ENCODE measurements at regions not wholly inside any gene's neighbourhood (a gene's known extent, or its start where the extent isn't known, plus 50 kb on each side); places are given as distances from the start of the nearest gene placed in this dataset.

DNA sequence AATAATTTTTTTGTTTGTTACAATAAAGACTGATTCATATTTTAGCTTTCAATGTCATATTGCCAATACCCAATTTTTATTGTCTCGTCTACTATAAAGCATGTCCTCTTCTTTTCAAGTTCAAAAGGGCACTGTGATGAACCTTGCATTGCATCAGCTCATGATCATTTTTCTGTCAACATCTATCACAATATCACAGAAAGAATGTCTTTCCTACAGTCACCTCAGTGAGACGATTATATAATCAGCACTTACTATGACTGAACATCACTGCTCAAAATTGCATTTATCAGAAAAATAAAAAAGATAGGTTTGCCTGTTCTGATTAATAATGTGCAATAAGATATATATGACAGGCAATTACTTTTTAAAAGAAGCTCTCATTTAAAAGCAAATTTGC lies 228.7 kb upstream of the LRFN5 start:
- TF ChIP-seq TAF1 (IDR thresholded peaks at IDR 0.05; ENCODE audit: borderline replicate concordance, insufficient read depth, low read length) = no peak

DNA sequence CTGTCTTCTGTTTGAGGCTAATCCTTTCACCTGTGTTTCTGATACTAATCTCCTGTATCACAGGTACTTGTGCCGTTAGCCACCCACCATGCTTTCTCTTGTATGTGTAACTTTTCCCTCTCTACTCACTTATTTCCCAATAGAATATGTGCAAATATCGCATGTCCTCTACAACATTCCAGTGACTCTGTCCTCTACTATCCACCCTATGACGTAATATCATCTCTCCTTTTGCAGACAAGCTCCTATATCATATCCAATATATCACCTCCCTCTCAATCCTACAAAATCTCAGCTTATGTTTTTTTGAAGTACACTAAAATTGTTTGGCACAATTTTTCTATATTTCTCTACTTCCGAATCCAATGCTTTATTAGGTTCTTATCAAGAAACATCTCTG lies 232.6 kb upstream of the LRFN5 start:
- TF ChIP-seq SIN3A (IDR thresholded peaks at IDR 0.05; ENCODE audit: borderline replicate concordance, insufficient read depth, low read length) (no peak), POLR2AphosphoS5 (IDR thresholded peaks at IDR 0.05; ENCODE audit: low read depth, low read length) (no peak), TAF1 (IDR thresholded peaks at IDR 0.05; ENCODE audit: borderline replicate concordance, insufficient read depth, low read length) (no peak)
- TF ChIP-seq, protein P1, sequence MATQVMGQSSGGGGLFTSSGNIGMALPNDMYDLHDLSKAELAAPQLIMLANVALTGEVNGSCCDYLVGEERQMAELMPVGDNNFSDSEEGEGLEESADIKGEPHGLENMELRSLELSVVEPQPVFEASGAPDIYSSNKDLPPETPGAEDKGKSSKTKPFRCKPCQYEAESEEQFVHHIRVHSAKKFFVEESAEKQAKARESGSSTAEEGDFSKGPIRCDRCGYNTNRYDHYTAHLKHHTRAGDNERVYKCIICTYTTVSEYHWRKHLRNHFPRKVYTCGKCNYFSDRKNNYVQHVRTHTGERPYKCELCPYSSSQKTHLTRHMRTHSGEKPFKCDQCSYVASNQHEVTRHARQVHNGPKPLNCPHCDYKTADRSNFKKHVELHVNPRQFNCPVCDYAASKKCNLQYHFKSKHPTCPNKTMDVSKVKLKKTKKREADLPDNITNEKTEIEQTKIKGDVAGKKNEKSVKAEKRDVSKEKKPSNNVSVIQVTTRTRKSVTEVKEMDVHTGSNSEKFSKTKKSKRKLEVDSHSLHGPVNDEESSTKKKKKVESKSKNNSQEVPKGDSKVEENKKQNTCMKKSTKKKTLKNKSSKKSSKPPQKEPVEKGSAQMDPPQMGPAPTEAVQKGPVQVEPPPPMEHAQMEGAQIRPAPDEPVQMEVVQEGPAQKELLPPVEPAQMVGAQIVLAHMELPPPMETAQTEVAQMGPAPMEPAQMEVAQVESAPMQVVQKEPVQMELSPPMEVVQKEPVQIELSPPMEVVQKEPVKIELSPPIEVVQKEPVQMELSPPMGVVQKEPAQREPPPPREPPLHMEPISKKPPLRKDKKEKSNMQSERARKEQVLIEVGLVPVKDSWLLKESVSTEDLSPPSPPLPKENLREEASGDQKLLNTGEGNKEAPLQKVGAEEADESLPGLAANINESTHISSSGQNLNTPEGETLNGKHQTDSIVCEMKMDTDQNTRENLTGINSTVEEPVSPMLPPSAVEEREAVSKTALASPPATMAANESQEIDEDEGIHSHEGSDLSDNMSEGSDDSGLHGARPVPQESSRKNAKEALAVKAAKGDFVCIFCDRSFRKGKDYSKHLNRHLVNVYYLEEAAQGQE (IDR thresholded peaks at IDR 0.05; ENCODE audit: insufficient read depth in 1 of 2, low read depth in 2 of 2, low read length in 2 of 2) = no peak

DNA sequence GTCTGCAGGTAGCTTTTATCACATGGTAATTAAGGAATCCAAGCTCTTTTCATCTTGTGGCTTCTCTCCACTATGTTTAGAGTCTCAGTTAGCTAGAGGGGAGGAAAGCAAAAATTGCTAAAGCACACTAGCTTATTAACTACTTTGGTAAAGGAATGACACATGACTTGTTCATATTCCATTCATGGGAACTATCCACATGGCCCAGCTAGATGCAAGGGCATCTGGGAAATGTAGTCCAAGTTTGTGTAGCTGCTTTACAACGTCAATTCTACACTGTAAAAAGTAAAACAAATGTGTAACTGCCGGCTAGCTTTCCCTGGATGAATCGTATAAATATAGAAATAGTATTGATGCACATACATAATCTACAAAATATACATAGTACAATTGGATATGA lies 244.5 kb upstream of the LRFN5 start:
- TF ChIP-seq POLR2AphosphoS5 (IDR thresholded peaks at IDR 0.05; ENCODE audit: low read depth, low read length) = no peak
- TF ChIP-seq, protein P1 (IDR thresholded peaks at IDR 0.05; ENCODE audit: insufficient read depth in 1 of 2, low read depth in 2 of 2, low read length in 2 of 2) = no peak
- TF ChIP-seq FOXP2 (optimal IDR thresholded peaks at IDR 0.05; ENCODE audit: borderline replicate concordance, extremely low read depth, extremely low read length, insufficient read depth) = no peak
- no peak for TF ChIP-seq SIN3A (IDR thresholded peaks at IDR 0.05; ENCODE audit: borderline replicate concordance, insufficient read depth, low read length)
- no peak for TF ChIP-seq TAF1 (IDR thresholded peaks at IDR 0.05; ENCODE audit: borderline replicate concordance, insufficient read depth, low read length)

DNA sequence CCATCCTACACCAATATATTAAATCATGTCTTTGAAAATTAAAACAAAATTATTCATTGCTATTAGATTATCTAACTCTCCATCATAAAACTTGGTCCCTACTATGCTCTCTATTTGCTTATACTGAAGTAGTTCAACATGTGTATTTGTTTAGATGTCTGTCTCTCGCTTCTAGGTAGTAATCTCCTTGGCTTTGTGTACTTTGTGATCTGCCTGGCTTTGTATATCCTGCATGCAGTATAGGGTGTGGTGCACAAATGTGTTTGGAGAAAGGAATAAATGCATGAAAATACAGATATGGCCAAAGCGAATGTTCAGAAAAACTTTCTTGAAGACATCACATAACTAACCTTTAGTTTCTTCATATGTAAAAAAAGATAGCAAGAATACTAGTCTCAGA lies 246.6 kb upstream of the LRFN5 start:
- TF ChIP-seq TAF1 (IDR thresholded peaks at IDR 0.05; ENCODE audit: borderline replicate concordance, insufficient read depth, low read length) = no peak
- TF ChIP-seq SIN3A (IDR thresholded peaks at IDR 0.05; ENCODE audit: borderline replicate concordance, insufficient read depth, low read length) = no peak
- no peak for TF ChIP-seq POLR2AphosphoS5 (IDR thresholded peaks at IDR 0.05; ENCODE audit: low read depth, low read length)
- TF ChIP-seq FOXP2 (optimal IDR thresholded peaks at IDR 0.05; ENCODE audit: borderline replicate concordance, extremely low read depth, extremely low read length, insufficient read depth) = no peak
- TF ChIP-seq, protein P1 (IDR thresholded peaks at IDR 0.05; ENCODE audit: insufficient read depth in 1 of 2, low read depth in 2 of 2, low read length in 2 of 2) = no peak

DNA sequence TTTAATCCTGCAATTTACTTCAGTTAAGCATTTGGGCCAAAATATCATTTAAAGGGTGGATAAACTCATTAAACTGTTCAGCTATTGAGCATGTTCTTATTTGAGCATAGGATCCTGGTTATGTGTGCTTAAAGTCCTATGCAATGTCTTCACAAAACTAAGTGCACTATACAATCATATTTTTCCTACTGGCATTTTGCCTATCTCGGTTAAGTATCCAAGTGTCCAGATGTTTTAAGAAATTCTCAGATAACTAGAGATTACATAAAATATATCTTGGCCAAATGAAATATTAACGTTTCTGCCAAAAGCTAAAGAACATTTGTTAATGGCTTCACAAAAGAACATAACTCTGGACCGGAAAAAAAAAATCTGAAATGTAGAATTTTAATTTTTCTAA lies 250.8 kb upstream of the LRFN5 start:
- TF ChIP-seq TAF1 (IDR thresholded peaks at IDR 0.05; ENCODE audit: borderline replicate concordance, insufficient read depth, low read length) (no peak), SIN3A (IDR thresholded peaks at IDR 0.05; ENCODE audit: borderline replicate concordance, insufficient read depth, low read length) (no peak), POLR2AphosphoS5 (IDR thresholded peaks at IDR 0.05; ENCODE audit: low read depth, low read length) (no peak), FOXP2 (optimal IDR thresholded peaks at IDR 0.05; ENCODE audit: borderline replicate concordance, extremely low read depth, extremely low read length, insufficient read depth) (no peak)
- TF ChIP-seq, protein P1 (IDR thresholded peaks at IDR 0.05; ENCODE audit: insufficient read depth in 1 of 2, low read depth in 2 of 2, low read length in 2 of 2) = no peak

All from PFSK-1 (cell line).